ENCODE measurements at regions not wholly inside any gene's neighbourhood (a gene's known extent, or its start where the extent isn't known, plus 50 kb on each side); places are given as distances from the start of the nearest gene placed in this dataset.
"Not testable (repeated sequence)": the region's sequence is repeated elsewhere in the genome, so short reads cannot be mapped to it uniquely, and the experiment has no call there.

DNA sequence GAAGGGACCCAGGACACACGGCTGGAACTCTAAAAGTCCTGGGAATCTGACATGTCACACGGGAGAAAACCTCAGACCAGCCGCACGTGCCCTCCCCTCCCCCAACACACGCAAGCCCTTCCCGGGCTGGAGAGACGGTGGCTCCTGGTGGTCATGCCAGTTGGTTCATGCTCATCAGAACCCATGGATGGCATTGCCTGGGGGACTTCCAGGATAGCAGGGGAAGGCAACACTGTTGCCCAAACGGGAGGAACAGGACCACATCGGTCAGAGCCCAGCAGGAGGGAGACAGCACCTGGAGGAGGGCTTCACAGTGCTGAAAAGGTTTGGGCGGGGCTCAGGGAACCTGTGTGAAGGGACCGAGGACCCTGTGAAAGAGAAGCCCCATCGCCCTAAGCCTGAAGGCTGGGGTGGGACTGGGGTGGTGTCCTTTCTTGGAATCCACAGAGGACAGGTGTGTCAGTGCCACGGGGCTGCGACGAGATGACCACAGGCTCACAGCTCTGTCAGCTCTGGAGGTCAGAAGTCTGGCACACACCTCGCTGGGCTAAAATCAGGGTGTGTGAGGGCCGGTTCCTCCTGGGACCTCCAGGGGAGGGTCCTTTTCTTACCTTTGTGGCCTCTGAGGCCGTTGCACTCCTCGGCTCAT, 151.7 kb upstream of the ZNF469 start:
- not testable (repeated sequence) for DNase-seq

DNA sequence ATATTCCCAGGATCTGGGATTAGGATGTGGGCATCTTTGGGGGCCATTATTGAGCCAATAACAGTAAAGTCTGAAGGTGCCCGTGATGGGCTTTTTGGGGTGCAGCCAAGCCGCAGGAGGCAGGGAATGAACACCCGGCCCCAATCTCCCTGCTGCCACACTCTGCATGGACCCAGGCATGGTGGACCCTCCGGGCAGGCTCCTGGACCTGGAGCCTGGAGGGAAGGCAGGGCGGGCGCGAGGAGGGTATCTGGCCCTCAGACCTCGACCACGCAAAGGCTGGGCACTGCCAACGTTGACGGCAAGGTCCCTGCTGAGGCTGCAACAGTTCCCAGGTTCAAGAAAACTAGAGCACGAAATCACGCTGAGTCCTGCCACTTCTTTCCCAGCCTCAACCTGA, 150.9 kb upstream of the ZNF469 start:
- DNase-seq: not testable (repeated sequence)

DNA sequence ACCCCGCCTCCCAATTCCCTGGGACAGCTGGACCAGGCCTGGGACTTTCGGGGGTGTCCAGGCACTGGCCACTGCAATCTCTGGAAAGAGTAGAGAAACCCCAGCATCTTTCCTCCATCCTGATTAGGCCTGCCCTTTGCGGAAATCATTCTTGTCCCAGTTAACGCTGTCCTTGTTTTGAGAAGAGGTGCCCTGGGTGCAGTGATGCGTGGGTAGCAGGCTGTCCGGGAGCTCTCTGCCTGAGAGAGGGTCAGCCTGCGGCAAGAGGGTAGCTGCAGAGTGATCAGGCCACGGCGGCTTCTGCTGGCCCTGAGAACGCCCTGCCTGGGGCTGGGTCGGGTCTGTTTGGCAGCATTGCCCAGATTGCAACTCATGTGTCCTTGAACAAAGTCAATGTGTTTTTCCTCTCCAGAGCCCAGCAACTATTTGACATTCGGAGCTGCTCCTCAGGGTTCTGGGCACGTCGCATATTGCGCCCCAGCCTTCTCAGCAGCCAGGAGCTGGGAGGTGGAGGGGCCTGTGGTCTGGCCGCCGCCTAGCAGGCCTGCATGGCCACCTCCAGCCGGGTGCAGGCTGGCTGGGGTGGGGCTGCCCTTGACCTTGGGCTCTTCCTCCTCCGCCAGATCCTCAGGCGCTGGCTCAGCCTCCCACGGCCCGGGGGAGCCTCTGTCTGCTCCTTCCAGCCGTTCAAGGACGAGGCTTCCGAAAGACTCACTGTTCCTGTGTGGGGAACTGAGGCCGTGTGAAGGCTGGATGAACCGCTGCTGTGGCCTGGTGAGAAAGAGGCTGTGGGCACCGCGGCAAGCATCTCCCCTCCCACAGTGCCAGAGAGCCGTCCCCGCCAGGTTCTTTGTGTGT, 150.1 kb upstream of the ZNF469 start:
- DNase-seq: not testable (repeated sequence)

DNA sequence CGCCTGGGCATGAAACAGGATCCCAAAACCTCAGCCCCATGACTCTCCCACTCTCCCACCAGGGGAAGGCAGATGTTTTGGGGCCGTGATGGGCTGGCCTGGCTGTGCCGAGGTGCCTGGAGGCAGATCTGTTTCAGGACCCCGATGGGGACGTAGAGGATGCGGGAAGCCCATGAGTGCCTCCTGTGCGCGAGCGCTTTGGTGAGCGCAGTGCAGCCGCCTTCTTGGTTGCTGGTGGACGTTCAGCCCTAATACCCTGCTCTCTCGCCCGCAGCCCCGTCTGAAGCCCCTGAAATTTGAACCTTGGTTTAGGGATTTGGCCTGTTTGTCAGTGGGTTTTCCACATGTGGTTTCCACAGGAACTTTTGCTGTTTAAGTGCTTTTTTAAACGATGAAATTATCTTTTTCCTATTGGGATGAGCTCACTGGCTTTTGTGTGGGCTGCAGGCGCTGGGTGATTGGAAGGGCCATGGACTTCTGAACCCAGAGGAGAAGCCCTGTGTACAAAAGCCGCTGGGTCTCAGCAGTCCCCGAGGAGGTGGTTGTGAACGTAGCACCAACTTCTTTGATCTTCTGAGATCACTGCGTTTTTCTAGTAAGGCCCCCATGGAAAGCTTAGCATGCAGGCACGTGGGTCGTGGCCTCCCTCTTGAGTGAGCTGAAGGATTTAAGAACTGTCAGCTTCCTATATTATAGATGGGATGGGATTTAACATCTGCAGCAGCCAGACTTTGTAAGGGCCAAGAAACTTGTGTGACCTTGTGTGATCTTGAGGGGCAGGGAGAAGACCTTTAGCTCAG, 148.9 kb upstream of the ZNF469 start:
- DNase-seq: not testable (repeated sequence)

DNA sequence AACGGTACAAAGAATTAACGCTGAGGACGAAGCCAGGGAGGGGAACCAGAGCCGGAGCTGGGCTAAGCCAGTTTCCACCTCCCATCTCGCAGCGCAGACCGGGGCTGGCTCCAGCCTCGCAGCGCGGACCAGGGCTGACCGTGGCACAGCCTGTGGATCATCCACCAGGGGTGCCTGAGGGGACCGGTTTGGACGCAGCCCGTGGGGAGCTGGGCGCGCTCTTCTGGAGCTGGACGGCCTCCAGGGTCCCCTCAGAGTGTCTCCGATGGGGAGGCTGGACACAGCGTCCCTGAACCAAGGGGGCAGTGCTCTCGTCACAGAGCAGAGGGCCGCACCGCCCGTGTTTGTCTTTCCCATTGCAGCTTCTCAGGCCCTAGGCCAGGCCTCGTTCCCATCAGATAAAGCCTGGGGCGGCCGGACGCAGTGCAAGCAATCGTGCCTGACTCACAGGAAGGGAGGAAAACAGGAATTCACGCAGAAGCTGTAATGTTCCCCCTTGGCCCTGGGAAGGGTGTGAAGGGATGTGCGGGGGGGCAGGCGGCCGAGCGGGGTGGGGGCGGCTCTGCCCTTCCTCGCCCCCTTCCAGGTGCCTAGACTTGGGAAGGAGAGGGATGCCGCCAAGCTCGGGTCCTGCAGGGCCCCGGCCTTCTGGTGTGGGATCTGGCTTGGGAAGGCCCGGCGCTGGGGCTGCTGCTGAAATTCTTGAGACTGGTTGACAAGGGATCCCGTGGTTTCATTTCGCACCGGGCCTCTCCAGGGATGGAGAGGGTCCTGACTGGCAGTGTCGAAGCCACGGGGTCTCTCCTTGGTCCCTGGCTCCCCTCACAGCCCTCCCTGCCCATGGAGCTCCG, 148.1 kb upstream of the ZNF469 start:
- DNase-seq: not testable (repeated sequence)

DNA sequence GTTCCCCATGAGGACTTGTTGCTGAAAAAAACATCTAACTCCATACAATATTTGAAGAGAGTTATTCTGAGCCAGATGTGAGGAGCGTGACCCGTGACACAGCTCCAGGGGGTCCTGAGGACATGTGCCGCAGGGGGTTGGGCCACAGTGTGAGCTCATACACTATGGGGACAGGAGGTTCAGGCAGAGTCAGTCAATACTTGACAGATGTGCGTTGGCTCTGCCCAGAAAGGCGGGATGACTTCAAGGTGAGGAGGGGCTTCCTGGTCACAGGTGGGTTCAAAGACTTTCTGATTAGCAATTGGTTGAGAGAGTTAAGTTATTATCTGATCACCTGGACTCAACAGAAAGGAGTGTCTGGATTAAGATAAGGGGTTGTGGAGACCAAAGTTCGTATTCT, 147.1 kb upstream of the ZNF469 start:
- not testable (repeated sequence) for DNase-seq

DNA sequence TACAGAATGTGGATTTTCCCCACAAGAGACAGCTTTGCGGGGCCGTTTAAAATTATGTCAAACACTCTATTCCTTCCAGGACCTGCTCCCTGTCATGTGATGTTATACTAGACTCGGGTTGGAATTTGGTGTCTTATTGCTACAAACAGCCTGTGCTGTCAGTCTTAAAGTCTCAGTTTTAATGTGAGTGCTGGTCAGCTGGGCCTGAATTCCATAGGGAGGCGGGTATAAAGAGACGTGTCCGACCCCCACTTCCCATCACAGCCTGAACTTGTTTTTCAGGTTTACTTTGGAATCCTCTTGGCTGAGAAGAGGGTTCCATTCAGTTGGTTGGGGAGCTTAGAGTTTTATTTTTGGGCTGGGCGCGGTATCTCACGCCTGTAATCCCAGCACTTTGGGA, 146.5 kb upstream of the ZNF469 start:
- not testable (repeated sequence) for DNase-seq

DNA sequence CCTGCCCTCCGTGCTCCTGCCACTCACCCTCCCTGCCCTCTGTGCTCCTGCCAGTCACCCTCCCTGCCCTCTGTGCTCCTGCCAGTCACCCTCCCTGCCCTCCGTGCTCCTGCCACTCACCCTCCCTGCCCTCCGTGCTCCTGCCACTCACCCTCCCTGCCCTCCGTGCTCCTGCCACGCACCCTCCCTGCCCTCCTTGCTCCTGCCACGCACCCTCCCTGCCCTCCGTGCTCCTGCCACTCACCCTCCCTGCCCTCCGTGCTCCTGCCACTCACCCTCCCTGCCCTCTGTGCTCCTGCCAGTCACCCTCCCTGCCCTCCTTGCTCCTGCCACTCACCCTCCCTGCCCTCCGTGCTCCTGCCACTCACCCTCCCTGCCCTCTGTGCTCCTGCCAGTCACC, 145.4 kb upstream of the ZNF469 start:
- not testable (repeated sequence) for DNase-seq

DNA sequence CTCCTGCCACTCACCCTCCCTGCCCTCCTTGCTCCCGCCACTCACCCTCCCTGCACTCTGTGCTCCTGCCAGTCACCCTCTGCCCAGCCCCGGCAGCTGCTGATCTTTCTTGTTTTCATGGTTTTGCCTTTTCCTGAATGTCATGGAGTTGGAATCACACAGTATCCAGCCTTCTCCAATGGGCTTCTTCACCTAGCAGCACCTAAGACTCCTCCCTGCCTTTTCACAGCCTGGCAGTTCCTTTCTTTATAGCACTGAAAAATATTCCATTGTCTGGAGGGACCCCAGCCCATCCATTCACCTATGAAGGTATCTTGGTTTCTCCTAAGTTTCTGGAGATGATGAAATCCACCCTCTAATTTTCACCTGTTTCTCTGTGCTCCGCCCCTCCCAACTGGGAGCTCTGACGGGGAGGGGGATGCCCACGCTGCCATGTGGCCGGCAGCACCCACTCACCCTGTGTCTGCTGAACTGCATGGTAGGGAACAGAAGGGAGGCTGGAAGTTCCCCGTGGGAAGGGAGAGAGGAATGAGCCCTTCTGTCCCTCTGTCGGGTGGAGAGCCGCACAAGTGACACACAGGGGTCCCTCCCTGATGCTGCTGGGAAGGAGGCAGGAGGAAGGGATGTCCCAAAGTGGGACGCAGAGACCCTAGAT, 144.9 kb upstream of the ZNF469 start:
- DNase-seq: not testable (repeated sequence)

DNA sequence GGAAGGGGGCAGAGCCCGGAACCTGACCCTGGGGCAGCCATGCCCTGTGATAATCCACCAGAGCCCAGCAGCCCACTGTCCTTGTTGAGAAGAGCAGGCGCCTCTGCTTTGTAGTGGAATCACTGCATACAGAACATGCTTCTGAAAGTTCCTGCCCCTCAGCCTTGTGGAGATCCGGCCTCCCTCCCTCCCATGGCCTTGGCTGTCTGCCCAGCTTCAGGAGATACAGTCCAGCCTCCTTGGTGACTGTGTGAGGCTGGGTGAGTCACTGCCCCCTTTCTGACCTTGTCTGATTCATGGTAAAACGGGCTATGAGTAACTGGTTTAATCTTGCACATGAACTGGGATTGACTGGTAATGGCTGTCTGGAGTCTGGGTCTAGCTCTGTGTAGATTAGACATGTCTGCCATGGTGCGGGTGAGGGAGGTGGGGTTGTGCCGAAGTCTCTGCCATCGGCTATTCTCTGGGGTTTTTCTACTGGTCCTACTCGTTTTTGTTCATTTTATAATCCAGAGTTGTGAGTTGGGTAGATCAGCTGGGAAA, 144.0 kb upstream of the ZNF469 start:
- peak; percentile 38 to 61 for DNase-seq

DNA sequence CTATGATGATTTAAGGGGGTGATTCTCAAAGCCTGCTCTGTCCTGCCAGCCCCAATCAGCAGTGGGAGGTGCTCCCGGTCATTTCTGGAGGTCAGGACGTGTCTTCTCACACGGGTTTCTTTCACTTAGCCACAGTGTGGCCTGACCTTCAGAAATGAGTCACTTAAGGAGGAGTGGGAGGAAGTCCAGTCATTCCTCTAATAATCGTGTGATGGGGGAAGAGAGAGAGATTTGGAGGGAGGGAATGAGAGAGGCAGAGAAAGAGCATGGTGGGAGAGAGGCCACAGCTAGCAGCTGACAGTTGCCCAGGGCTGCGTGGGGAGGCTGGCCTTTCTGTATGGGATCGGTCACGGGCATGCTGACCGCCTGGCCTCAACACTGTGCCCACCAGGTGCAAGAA, 142.6 kb upstream of the ZNF469 start:
- DNase-seq: not testable (repeated sequence)

DNA sequence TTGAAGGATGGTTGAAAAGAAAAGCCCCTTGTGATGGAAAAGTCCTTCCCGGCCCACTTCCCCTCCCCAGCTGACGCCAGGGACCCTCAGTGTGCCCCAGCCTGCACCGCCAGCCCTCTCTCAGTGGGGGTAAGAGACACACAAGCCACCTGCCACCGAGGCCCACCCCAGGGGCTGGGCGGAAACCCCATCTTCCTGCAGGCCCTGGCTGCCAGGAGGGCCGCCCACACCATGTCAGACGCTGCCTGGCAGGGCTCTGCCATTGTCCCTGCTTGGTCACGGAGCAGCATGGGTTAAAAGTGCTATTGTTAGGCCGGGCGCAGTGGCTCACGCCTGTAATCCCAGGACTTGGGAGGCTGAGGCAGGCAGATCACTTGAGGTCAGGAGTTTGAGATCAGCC, 142.0 kb upstream of the ZNF469 start:
- not testable (repeated sequence) for DNase-seq

DNA sequence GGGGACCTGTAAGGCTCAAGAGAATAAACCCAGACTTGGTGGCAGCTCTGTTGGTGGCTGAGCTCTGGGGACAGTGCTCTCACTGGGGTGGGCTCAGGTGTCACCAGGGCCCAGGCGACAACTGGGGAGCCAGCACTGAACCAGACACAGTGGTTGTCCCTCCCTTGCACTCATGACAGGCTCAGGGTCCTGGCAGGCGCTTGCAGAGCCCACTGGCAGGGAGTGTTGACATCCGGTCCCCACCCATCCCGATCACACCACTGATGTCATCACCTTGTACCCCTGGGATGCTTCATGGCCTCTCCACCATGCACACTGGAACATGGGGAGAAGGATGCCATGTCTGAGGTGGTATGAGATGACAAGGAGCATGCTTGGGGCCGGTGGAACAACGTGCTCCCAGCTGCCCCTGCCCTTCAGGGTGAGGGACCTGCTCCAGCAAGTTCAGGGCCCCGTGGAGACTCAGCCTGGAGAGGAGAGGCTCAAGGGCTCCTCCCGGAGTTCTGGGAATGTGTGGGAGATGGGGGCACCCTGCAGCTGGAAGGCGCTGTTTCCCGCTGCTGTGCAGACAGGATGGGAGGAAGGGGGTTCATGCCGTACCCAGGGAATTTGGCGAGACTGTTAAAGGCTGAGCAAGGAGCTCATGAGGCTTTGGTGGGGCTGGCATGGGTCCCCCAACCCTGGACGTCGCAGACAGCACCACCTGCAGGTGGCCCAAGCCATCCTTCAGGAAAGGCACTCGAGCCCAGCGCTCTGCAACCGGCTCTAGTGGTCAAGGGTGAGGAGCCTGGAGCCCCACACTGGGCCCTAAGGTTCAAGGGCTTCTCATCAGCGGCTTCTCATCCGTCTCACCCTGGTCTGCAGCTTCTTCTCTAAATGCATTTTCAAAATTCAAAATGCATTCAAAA, 141.1 kb upstream of the ZNF469 start:
- not testable (repeated sequence) for DNase-seq

DNA sequence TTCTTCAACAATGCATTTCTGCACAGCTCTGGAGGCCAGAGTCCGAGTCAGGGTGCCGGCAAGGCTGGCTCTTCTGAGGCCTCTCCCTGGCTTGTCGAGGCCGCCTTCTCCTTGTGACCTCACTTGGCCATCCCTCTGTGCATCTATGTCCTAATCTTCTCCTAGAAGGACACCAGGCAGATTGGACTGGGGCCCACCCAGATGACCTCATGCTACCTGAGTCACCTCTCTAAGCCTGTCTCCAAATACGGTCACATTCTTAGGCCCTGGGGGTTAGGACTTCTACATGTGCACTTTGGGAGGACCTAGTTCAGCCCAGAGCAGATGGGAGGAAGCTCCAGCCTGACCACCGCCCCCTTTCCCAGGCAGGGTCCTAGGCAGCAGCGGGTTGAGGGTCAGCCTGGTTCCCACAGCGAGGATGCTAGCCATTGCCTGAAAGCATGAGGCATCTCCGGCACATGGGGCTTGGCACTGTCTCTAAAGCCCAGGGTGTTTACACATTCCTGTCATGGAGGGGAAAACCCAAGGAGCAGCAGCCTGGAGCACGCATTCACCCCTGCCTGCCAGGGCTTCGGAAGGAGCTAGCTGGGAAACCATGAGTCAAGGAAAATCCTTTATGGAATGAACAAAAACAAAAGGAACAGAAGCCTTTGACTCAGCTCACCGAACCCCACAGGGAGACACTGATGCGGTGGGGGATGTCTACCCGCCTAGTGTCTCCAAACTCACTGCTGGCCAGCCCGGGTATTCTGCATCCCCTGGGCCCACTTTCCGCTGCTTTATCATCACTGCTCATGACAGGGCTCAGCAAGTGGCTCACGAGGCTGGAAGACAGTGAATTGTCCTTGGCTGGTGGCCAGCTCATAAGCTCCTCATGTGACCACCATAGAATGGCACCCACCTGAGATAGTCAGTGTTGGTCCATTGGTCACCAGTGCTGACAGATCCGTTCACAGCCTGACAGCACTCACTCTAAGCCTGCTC, 140.2 kb upstream of the ZNF469 start:
- DNase-seq: not testable (repeated sequence)

DNA sequence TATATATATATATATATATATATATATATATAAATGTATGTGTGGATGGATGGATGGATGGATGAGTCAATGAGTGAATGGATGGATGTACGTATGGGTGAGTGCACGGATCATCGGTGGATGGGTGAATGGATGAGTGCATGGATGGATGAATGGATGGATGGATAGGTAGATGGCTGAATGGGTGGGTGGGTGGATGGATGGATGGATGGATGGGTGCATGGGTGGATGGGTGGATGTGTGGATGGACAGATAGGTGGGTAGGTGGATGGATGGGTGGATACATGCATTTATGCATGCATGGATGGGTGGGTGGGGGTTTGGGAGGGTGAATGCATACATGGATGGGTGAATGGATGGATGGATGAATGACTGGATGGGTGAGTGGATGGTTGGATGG, 138.8 kb upstream of the ZNF469 start:
- DNase-seq: not testable (repeated sequence)

DNA sequence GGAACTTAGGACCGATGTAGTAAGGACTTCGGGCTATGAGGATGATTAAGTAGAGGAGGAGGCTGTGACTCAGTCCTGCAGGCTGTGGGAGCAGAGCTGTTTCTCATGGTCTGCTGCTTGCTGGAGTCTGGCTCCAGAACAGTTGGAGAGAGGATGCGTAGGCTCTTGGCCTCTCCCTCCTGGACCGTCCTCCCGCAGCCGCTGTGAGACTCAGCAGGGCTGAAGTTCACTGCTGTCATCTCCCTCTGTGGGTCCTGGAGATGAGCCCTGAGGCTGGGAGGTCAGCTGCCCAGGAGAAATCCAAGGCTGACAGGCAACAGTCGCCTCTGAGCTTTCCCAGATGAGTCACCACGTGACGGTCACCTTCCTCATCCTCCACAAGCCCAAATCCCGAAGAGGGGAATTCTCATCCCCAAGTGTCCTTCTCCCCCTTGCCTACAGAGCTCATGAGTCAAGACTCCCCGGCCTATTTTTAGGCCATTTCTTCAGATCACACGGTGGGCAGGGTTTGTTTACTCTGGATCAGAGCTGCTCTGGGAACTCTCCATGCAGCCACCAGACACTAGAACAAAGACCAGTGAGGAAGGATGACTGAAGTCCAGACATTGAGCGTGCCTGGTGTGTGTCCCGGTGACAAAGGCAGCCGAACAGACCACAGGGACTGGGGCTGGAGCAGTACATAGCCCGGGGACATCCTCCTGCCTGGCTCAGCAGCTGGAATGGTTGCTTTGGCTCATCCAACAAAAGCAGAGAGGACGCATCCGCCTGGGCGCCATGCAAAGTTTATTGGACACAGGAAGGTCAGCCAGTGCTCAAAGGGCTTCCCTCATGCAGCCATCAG, 137.3 kb upstream of the ZNF469 start:
- not testable (repeated sequence) for DNase-seq

DNA sequence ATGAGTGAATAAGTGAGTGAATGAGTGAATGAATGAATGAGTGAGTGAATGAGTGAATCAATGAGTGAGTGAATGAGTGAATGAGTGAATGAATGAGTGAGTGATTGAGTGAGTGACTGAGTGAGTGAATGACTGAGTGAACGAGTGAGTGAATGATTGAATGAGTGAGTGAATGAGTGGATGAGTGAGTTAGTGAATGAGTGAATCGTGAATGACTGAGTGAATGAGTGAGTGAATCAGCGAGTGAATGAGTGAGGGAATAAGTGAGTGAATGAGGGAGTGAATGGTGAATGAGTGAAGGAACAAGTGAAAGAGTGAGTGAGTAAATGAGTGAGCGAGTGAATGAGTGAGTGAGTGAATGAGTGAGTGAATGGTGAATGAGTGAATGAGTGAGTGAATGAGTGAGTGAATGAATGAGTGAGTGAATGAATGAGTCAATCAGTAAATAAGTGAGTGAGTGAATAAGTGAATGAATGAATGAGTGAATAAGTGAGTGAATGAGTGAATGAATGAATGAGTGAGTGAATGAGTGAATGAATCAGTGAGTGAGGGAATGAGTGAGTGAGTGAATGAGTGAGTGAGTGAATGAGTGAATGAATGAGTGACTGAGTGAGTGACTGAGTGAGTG, 135.7 kb upstream of the ZNF469 start:
- DNase-seq: not testable (repeated sequence)

DNA sequence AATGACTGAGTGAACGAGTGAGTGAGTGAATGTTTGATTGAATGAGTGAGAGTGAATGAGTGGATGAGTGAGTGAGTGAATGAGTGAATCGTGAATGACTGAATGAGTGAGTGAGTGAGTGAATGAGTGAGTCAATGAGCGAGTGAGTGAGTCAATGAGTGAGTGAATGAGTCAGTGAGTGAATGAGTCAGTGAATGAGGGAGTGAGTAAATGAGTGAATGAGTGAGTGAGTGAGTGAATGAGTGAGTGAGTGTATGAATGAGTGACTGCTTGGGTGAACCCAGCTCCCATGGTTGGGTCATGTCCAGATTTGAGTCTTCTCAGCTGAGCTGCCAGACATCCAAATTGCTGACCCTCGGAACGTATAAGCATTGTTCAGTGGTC, 135.2 kb upstream of the ZNF469 start:
- DNase-seq: not testable (repeated sequence)
